Mammary epithelial cell (primary cell): ENCODE measurements at regions not wholly inside any gene's neighbourhood (a gene's known extent, or its start where the extent isn't known, plus 50 kb on each side); places are given as distances from the start of the nearest gene placed in this dataset.

ENCODE experiments used
- CTCF ChIP-seq, 2 donors: IDR thresholded peaks in 1 of 2; conservative IDR thresholded peaks in 1 of 2; 2 replicates each; pipeline ENCODE4 v1.5.1; 2011 to 2012; ENCODE audit warnings: inconsistent platforms in 2 of 2, low read length in 2 of 2, mild to moderate bottlenecking in 2 of 2, control low read depth in 1 of 2, low read depth in 1 of 2; ENCODE audit not compliant: insufficient read depth in 1 of 2; ENCODE audit errors: extremely low read depth in 1 of 2
- EZH2 ChIP-seq: IDR thresholded peaks from 2 replicates; pipeline ENCODE4 v1.6.1; 2012; ENCODE audit warnings: low read length, inconsistent platforms, borderline replicate concordance

GRCh38 chr6:86563197-86563596 lies 374.1 kb upstream of the HTR1E start:
- TF ChIP-seq CTCF (conservative IDR thresholded peaks at IDR 0.05 in 1 of 2, IDR thresholded peaks at IDR 0.05 in 1 of 2; ENCODE audit: extremely low read depth in 1 of 2, insufficient read depth in 1 of 2, low read depth in 1 of 2, low read length in 2 of 2) (no peak), EZH2 (no peak)
